HG02642 (cell line): ENCODE measurements at regions not wholly inside any gene's neighbourhood (a gene's known extent, or its start where the extent isn't known, plus 50 kb on each side); places are given as distances from the start of the nearest gene placed in this dataset.

Experiments used
- ATAC-seq: cut with Tn5 transposase; IDR thresholded peaks from one replicate; pipeline ENCODE4 v1.9.1; 2021; ENCODE audit warnings: mild to moderate bottlenecking; ENCODE audit not compliant: unreplicated experiment, poor library complexity

GRCh38 chr16:82567175-82567574 is 59.6 kb upstream of the CDH13 start:
- no peak for ATAC-seq

GRCh38 chr16:82563401-82563800 is 63.4 kb upstream of the CDH13 start:
- no peak for ATAC-seq

- no peak for ATAC-seq
Observed at GRCh38 chr16:82562183-82562683, 64.5 kb upstream of the CDH13 start.

- no peak for ATAC-seq
Observed at GRCh38 chr16:82560805-82561325, 65.9 kb upstream of the CDH13 start.

GRCh38 chr16:82544378-82545160 is 82.2 kb upstream of the CDH13 start:
- ATAC-seq: no peak

DNA sequence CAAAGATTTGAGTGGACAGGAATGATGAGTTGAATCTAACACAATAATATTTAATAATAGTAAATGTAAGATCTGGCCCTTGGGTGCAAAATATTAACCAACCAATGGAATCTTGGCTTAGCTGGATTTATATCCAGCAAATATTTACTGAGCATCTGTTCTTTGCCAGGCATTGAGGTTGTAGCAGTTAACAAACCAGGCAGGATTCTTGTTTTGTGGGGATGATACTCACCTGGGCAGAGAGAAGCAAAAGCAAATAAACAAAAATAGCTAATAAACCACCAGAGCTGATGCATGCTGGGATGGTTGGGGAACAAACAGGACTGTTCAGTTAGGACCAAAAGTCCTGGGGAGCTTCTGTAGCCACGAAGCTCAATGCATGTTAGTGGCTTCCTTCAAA is 84.1 kb upstream of the CDH13 start:
- ATAC-seq: no peak

GRCh38 chr16:82541103-82541502 is 85.7 kb upstream of the CDH13 start:
- no peak for ATAC-seq

- no peak for ATAC-seq
Observed at GRCh38 chr16:82535764-82536163, 91.0 kb upstream of the CDH13 start.

DNA sequence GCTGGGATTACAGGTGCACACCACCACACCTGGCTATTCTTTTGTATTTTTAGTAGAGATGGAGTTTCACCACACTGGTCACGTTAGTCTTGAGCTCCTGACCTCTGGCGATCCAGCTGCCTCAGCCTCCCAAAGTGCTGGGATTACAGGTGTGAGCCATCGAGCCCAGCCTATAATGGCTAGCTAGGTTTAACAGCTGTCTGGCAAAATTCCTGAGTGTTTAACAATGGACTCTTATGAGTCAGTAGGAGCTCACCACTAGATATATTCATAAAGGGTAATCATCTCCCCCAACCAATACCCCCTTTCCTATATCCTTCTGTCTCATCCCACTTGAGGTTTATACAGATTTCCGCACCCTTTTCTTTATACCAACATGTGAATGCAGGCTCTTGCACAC is 91.5 kb upstream of the CDH13 start:
- no peak for ATAC-seq

DNA sequence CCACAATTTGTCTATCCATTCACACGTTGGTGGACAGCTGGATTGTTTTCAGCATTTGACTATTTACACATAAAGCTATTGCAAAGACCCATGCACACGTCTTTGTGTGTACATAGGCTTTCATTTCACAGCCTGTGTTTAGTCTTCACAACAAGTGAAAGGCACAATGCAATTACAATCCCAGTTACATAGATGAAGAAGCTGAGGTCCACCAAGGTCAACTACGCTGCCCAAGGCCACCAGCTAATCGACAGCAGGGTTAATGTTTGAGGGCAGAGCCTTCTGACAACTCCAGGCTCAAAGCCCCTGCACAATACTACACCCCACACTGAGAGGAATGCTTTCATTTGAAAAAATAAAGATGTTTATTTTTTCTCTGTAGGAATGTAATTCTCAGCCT is 93.6 kb upstream of the CDH13 start:
- no peak for ATAC-seq

DNA sequence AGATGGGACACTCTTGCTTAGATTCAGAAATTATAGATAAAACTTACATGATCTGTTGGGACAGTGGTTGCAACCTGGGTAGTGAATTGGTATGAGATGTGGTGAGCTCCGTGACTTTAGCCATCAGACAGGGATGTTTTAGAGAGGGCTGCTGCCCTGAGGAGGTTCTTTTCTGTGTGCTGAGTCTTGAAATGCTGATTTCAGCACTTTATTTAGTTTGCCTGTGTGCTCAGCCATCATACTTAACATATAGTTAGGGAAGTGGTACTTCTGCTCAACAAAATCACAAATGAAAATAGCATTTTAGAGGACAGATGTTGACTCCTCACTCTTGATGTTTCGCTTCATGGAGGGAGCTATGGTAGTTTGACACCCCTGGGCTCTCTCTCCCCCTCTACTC is 95.9 kb upstream of the CDH13 start:
- ATAC-seq: no peak

DNA sequence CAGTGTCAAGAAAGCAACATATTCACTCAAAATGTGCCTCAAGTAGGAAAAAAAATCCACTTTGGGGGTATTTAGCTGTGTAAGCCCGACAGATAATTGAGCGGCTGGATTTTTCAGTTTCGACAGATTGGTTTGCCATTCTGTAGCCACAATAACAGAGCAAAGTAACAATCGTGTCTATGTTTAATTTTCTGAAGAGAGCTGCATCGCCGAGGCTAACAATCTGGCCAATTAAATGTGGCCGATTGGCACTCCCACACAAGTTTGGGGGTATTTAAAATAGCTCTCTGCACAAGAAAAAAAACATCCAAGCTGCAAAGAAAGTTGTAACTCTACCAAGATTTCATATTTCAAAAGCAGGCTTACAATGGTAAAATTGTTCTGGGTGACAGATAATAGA is 99.7 kb upstream of the CDH13 start:
- no peak for ATAC-seq

DNA sequence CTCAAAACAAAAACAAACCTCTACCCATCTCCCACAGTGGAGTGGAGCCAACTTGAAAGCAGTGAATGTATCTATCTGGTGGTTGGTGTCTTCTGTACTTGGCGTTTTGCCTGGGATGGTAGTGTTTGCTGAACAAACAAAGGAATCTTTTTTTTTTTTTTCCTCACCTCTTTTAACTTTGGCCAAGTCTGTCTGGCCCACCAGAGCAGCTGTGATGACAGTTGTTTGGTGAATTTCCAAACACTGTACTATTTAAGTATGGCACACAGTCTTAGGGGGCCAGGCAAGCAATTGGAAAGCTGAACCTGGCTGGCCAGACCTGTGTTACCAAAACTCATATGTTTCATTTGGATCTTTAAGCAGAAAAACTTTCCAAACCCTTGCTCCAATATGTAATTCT is 101.8 kb upstream of the CDH13 start:
- no peak for ATAC-seq

DNA sequence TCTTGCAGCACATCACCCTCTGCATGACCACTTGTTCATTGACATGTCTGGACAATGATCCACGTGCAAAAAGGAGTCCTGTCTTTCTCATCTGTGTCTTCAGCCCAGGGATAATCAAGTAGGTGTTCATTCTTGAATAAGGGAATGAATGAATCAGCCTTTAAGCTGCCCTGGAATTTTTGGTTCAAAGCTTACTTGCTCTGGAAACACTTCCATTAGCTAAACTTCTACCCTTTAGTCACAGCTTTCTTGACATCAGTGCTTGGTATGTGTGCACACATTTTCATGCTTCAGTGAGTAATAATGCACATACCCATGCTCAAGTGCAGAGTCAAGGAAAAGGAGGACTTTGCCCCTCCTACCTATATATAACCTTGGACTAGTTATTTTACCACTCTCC is 103.0 kb upstream of the CDH13 start:
- ATAC-seq: no peak

DNA sequence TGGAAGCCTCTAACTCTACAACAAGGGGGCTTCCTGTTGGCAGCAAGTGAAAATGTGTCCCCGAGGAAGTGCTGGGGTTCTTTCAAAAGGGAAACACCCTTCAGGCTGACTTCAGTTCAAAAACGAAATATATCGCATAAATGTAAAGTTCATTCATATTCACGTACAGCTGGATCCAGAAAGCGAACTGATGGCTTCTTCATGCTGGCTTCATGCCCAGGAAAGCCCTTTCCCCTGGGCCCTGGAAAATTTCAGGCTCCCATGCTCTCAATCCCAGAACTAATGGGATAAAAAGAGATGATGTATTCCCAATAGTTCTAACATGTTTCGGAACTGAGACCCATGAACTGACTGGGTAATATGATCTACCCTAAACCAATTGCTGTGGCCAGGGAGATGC is 104.7 kb upstream of the CDH13 start:
- ATAC-seq: no peak

- ATAC-seq: no peak
Observed at GRCh38 chr16:82518811-82519210, 108.0 kb upstream of the CDH13 start.

- no peak for ATAC-seq
Observed at GRCh38 chr16:82514262-82514661, 112.5 kb upstream of the CDH13 start.

DNA sequence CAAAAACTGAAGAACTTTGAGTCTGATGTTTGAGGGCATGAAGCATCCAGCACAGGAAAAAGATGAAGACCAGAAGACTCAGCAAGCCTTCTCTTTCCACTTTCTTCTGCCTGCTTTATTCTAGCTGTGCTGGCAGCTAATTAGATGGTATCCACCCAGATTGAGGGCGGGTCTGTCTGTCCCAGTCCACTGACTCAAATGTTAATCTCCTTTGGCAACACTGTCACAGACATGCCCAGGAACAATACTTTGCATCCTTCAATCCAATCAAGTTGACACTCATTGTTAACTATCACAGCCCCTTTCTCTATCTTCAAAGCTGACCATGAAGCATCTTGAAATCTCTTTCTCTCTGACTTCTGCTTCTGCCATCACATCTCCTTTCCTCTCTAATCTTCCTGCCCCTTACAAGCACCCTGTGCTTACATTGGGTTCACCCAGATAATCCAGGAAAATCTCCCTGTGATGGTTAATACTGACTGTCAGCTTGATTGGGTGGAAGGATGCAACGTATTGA is 115.9 kb upstream of the CDH13 start:
- no peak for ATAC-seq

- no peak for ATAC-seq
Observed at GRCh38 chr16:82509691-82510430, 116.9 kb upstream of the CDH13 start.

DNA sequence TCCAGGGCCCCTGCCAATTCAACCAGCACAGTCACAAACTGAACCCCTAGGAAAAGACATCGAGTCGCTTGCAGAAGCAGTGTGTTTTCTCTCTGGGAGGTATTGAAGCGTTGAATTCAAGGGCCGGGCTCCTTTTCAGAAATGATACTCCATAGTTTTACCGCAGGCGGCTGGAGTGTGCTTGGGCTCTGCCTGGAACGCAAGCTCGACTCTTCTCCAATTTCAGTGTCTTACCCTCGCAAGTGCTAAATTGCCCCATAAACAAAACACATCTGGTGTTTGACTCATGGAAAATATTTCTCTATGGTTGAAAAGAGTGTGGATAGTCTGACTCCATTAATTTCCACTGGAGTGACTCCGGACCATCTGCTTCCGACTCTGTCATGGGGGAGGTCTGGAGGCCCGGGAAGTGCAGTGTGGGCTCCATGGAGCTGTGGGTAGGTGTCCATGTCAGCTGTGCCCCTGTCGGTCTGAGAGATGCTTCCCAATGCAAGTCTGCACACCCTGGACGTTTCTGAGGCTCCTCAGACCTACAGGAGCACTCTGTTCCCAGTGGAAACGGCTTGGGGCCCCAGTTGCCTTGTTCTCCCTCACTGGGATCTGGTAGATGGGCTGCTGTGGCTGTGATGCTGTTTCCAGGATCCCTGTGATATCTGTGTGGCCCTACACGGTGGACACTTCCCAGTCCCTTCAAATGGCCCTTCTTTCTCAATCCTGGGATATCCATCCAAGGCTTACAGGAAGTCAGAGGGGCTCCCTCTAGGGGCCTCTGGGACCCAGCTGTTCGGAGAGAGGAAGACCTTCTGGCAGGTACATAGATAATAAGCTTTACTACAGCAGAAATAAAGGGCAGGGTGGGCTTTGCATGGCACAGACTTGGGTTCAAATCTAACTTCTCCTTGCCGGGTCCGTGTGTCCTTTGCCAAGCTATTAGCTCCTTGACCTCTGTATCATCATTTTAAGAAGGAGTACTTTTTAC is 119.8 kb upstream of the CDH13 start:
- no peak for ATAC-seq
